Panc1 (cell line): ENCODE measurements at regions not wholly inside any gene's neighbourhood (a gene's known extent, or its start where the extent isn't known, plus 50 kb on each side); places are given as distances from the start of the nearest gene placed in this dataset.

Experiments
- ATAC-seq: fragments of 200-7000 bp; cut with Tn5 transposase; 2 replicates; pipeline ENCODE4 v1.9.1; 2020; ENCODE audit warnings: mild to moderate bottlenecking, moderate library complexity
- BruUV-seq: library from RNA; stranded (reverse); fragments of 400-500 nt; replicated peaks from 2 replicates; lab custom pipeline; 2021; lab: Mats Ljungman, UMichigan
- CTCF ChIA-PET: fragments of 300-600 bp; sonication (Branson Sonifier 250); formaldehyde crosslinking; loops from one replicate; lab custom pipeline; 2022; ENCODE audit warnings: antibody characterized with exemption; lab: Charles Lee
- POLR2A ChIA-PET: fragments of 300-600 bp; sonication (Branson Sonifier 250); formaldehyde crosslinking; loops from one replicate; lab custom pipeline; 2022; ENCODE audit warnings: antibody characterized with exemption; lab: Charles Lee
- DNase-seq: peaks from one replicate; pipeline ENCODE4 v3.0.0-alpha.2; 2010; ENCODE audit warnings: low read depth, low spot score
- H3K27ac ChIP-seq: 2 replicates; pipeline ENCODE4 v1.5.1; 2011; ENCODE audit warnings: mild to moderate bottlenecking, low read length, inconsistent platforms
- H3K27me3 ChIP-seq: fragments of 200-500 bp; sonication (Bioruptor generic); 2 replicates; pipeline ENCODE4 v1.6.0; 2014; ENCODE audit warnings: low read length, inconsistent platforms; ENCODE audit not compliant: control insufficient read depth, insufficient read depth
- H3K36me3 ChIP-seq: fragments of 200-500 bp; sonication (Bioruptor generic); 2 replicates; pipeline ENCODE4 v1.5.1; 2014; ENCODE audit warnings: inconsistent platforms, mild to moderate bottlenecking, low read length, moderate library complexity; ENCODE audit not compliant: control insufficient read depth, insufficient read depth
- H3K4me1 ChIP-seq: 2 replicates; pipeline ENCODE4 v1.5.1; 2011; ENCODE audit warnings: inconsistent platforms, mild to moderate bottlenecking, low read length, moderate library complexity; ENCODE audit not compliant: control insufficient read depth, insufficient read depth
- H3K4me3 ChIP-seq, 2 experiments: 2 replicates each; pipeline ENCODE4 v1.5.1; 2011 to 2012; ENCODE audit warnings: low read depth in 2 of 2, low read length in 2 of 2, mild to moderate bottlenecking in 2 of 2, inconsistent platforms in 1 of 2, moderate library complexity in 1 of 2
- H3K9me3 ChIP-seq: fragments of 200-500 bp; sonication (Bioruptor generic); 2 replicates; pipeline ENCODE4 v1.5.1; 2014; ENCODE audit warnings: low read depth, mild to moderate bottlenecking, inconsistent platforms, low read length, moderate library complexity; ENCODE audit not compliant: control insufficient read depth, insufficient read depth
- POLR2AphosphoS5 ChIP-seq: IDR thresholded peaks from 2 replicates; pipeline ENCODE4 v1.6.1; 2012; ENCODE audit warnings: mild to moderate bottlenecking, low read depth, low read length, moderate library complexity
- SIN3A ChIP-seq: IDR thresholded peaks from 2 replicates; pipeline ENCODE4 v1.6.1; 2012; ENCODE audit warnings: low read depth, mild to moderate bottlenecking, low read length, moderate library complexity, borderline replicate concordance; ENCODE audit not compliant: insufficient read depth
- TCF7L2 ChIP-seq: IDR thresholded peaks from 2 replicates; pipeline ENCODE4 v1.6.1; 2011; ENCODE audit warnings: mild to moderate bottlenecking, low read depth, low read length, inconsistent platforms
- in situ Hi-C: cut with HindIII; loops from 2 replicates; pipeline ENCODE4 v1.10.0; 2016; ENCODE audit warnings: low sequenced_read_pairs, low pct_unique_long_range_greater_than_20kb
- intact Hi-C: fragments of 100-400 bp; cut with micrococcal nuclease; formaldehyde crosslinking; loops from one replicate; pipeline ENCODE4 v1.10.0; 2022; ENCODE audit not compliant: unreplicated experiment
- TF ChIP-seq, protein P1 (sequence below), 2 experiments: IDR thresholded peaks; 2 replicates each; pipeline ENCODE4 v1.6.1; 2011 to 2012; ENCODE audit warnings: low read depth in 2 of 2, control low read depth in 1 of 2, low read length in 1 of 2, mild to moderate bottlenecking in 1 of 2, moderate library complexity in 1 of 2; ENCODE audit not compliant: insufficient read depth in 1 of 2
- TF ChIP-seq, protein P2 (sequence below): fragments of 450-650 bp; IDR thresholded peaks from 2 replicates; pipeline ENCODE4 v1.5.1; 2017; ENCODE audit warnings: mild to moderate bottlenecking

DNA sequence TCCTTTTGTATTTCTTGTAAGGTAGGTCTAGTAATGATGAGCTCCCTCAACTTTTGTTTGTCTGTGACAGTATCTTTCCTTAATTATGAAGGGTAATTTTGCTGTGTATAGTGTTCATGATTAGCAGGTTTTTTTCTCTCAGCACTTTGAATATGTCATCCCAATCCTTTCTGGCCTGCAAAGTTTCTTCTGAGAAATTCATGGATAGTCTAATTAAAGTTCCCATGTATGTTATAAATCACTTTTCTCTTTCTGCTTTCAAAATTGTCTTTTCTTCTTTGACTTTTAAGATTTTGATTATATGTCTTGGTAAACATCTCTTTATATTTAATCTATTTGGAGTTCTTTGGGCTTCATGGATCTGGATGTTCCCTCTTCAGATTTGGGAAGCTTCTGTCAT is 54.3 kb upstream of the ZKSCAN2 start:
- in situ Hi-C loops = no loop called here
- CTCF ChIA-PET = no interaction called here
- Histone ChIP-seq H3K36me3 (no peaks in the 10 kb centered on the region), H3K27me3 (no peaks in the 10 kb centered on the region), H3K9me3 (0 out of 2 replicates have a peak, but pooled peaks cover 6% of the 10 kb centered on the region), H3K4me3 (no peak overlapping the region), H3K27ac (no peak overlapping the region), H3K4me1 (no peaks in the 10 kb centered on the region)
- ATAC-seq (no peak), DNase-seq (no peak)
- POLR2A ChIA-PET = interaction anchor here (0.7 kb wide), 1 partner anchor 14 kb away, joined by 3 read pairs; no protein-coding TSS in a partner anchor
- intact Hi-C loops = no loop called here
- BruUV-seq = no TSS peak
- TF ChIP-seq, protein P1, sequence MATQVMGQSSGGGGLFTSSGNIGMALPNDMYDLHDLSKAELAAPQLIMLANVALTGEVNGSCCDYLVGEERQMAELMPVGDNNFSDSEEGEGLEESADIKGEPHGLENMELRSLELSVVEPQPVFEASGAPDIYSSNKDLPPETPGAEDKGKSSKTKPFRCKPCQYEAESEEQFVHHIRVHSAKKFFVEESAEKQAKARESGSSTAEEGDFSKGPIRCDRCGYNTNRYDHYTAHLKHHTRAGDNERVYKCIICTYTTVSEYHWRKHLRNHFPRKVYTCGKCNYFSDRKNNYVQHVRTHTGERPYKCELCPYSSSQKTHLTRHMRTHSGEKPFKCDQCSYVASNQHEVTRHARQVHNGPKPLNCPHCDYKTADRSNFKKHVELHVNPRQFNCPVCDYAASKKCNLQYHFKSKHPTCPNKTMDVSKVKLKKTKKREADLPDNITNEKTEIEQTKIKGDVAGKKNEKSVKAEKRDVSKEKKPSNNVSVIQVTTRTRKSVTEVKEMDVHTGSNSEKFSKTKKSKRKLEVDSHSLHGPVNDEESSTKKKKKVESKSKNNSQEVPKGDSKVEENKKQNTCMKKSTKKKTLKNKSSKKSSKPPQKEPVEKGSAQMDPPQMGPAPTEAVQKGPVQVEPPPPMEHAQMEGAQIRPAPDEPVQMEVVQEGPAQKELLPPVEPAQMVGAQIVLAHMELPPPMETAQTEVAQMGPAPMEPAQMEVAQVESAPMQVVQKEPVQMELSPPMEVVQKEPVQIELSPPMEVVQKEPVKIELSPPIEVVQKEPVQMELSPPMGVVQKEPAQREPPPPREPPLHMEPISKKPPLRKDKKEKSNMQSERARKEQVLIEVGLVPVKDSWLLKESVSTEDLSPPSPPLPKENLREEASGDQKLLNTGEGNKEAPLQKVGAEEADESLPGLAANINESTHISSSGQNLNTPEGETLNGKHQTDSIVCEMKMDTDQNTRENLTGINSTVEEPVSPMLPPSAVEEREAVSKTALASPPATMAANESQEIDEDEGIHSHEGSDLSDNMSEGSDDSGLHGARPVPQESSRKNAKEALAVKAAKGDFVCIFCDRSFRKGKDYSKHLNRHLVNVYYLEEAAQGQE (IDR thresholded peaks at IDR 0.05; ENCODE audit: insufficient read depth in 1 of 2, low read depth in 2 of 2, low read length in 1 of 2) = no peak
- no peak for TF ChIP-seq SIN3A
- no peak for TF ChIP-seq POLR2AphosphoS5
- TF ChIP-seq, protein P2, sequence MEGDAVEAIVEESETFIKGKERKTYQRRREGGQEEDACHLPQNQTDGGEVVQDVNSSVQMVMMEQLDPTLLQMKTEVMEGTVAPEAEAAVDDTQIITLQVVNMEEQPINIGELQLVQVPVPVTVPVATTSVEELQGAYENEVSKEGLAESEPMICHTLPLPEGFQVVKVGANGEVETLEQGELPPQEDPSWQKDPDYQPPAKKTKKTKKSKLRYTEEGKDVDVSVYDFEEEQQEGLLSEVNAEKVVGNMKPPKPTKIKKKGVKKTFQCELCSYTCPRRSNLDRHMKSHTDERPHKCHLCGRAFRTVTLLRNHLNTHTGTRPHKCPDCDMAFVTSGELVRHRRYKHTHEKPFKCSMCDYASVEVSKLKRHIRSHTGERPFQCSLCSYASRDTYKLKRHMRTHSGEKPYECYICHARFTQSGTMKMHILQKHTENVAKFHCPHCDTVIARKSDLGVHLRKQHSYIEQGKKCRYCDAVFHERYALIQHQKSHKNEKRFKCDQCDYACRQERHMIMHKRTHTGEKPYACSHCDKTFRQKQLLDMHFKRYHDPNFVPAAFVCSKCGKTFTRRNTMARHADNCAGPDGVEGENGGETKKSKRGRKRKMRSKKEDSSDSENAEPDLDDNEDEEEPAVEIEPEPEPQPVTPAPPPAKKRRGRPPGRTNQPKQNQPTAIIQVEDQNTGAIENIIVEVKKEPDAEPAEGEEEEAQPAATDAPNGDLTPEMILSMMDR = no peak

DNA sequence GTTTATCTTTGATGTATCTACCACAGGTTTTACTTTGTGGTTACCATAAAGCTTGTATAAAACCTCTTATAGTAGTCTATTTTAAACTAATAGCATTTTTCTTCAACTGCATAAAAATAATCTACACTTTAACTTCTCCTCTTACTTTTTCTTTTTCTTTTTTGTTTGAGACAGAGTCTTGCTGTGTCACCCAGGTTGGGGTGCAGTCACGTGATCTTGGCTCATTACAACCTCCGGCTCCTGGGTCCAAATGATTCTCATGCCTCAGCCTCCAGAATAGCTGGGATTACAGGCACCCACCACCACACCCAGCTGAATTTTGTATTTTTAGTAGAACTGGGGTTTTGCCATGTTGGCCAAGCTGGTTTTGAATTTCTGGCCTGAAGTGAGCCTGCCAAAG is 53.4 kb upstream of the ZKSCAN2 start:
- intact Hi-C loops (no loop called here), in situ Hi-C loops (no loop called here)
- Histone ChIP-seq H3K36me3 (no peaks in the 10 kb centered on the region), H3K9me3 (0 out of 2 replicates have a peak, but pooled peaks cover 6% of the 10 kb centered on the region), H3K4me1 (no peaks in the 10 kb centered on the region), H3K27ac (no peak overlapping the region), H3K27me3 (no peaks in the 10 kb centered on the region), H3K4me3 (no peak overlapping the region)
- BruUV-seq = no TSS peak
- no peak for DNase-seq
- CTCF ChIA-PET = no interaction called here
- POLR2A ChIA-PET = no interaction called here
- no peak for ATAC-seq
- TF ChIP-seq TCF7L2 (no peak), SIN3A (no peak), POLR2AphosphoS5 (no peak)
- TF ChIP-seq, protein P2 = no peak
- TF ChIP-seq, protein P1 (IDR thresholded peaks at IDR 0.05; ENCODE audit: insufficient read depth in 1 of 2, low read depth in 2 of 2, low read length in 1 of 2) = no peak
